ENCODE measurements at regions not wholly inside any gene's neighbourhood (a gene's known extent, or its start where the extent isn't known, plus 50 kb on each side); places are given as distances from the start of the nearest gene placed in this dataset.

- no peaks in the 10 kb centered on the region for H3K9me3 Mint-ChIP-seq (ENCODE audit: insufficient read depth)
- Histone ChIP-seq H3K4me3 (ENCODE audit: control extremely low read depth in 1 of 5, extremely low read depth in 1 of 5, insufficient read depth in 1 of 5, low read depth in 2 of 5, low read length in 4 of 5) (no peak overlapping the region), H3K27me3 (replicated peaks in 1 of 4; ENCODE audit: control extremely low read depth in 1 of 4, control insufficient read depth in 3 of 4, insufficient read depth in 4 of 4, low read length in 3 of 4) (no peaks in the 10 kb centered on the region), H3K9me3 (ENCODE audit: control extremely low read depth in 1 of 3, control insufficient read depth in 2 of 3, insufficient read depth in 1 of 3, low read length in 2 of 3) (no peaks in the 10 kb centered on the region), H3K27ac (ENCODE audit: low read length in 2 of 2) (no peak overlapping the region), H3K4me1 (ENCODE audit: control insufficient read depth in 2 of 2, insufficient read depth in 2 of 2, low read length in 2 of 2) (no peaks in the 10 kb centered on the region), H4K20me1 (ENCODE audit: control insufficient read depth, insufficient read depth, low read length, poor library complexity, severe bottlenecking) (no peaks in the 10 kb centered on the region), H2AFZ (ENCODE audit: insufficient read depth, low read depth, low read length, poor library complexity, severe bottlenecking) (no peak overlapping the region), H3K9ac (ENCODE audit: low read length) (no peak overlapping the region), H3K4me2 (replicated peaks; ENCODE audit: low read depth, low read length, poor library complexity, severe bottlenecking) (no peak overlapping the region), H3K36me3 (replicated peaks in 1 of 2; ENCODE audit: control extremely low read depth in 1 of 2, control insufficient read depth in 1 of 2, extremely low read depth in 1 of 2, insufficient read depth in 2 of 2, low read length in 1 of 2) (no peaks in the 10 kb centered on the region), H3K79me2 (ENCODE audit: control insufficient read depth, insufficient read depth, low read length) (no peaks in the 10 kb centered on the region)
- no peak for ATAC-seq (ENCODE audit: low read depth)
- ChIA-PET POLR2A (no interaction called here), CTCF (no interaction called here)
- no peak overlapping the region for H3K27ac Mint-ChIP-seq
- WGBS (ENCODE audit: insufficient coverage): 100% methylated on average over 1 of the region's 3 CpGs
- no peak for TF ChIP-seq EZH2 (IDR thresholded peaks at IDR 0.05; ENCODE audit: borderline replicate concordance, insufficient read depth, low read depth, low read length, poor library complexity, severe bottlenecking)
- TF ChIP-seq CTCF (IDR thresholded peaks at IDR 0.05): no peak
- intact Hi-C loops (cut with micrococcal nuclease): no loop called here
- no peak overlapping the region for H3K4me3 Mint-ChIP-seq
- H3K4me1 Mint-ChIP-seq: peaks cover 3% of the 10 kb centered on the region
- no peak for DNase-seq
- no peaks in the 10 kb centered on the region for H3K27me3 Mint-ChIP-seq
Measured at GRCh38 chr6:131353106-131353505, 217.8 kb downstream of the AKAP7 start.

DNA sequence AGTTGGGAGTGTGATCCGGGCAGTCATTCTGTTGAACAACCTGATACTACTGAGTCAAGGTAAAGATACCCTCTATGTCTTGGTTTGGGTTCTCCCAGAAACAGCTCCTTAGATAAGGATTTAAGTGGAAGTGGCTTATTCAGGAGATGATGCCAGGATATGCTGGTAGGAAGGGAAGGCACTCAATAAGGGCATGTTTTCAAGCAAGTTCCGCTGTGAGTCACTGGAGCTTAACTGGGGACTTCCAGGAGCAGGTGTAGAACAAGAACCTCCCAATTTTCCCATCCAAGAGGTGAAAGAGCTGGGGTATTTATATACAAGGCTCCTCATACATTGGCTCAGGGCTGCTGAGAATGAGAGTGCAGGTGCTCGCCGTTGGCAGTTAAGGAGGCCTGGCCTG lies 218.6 kb downstream of the AKAP7 start:
- 100% methylated on average over 3 of the region's 4 CpGs for WGBS (ENCODE audit: insufficient coverage)
- intact Hi-C loops (cut with micrococcal nuclease): no loop called here
- Histone ChIP-seq H3K4me3 (ENCODE audit: control extremely low read depth in 1 of 5, extremely low read depth in 1 of 5, insufficient read depth in 1 of 5, low read depth in 2 of 5, low read length in 4 of 5) (no peak overlapping the region), H3K79me2 (ENCODE audit: control insufficient read depth, insufficient read depth, low read length) (no peaks in the 10 kb centered on the region), H3K36me3 (replicated peaks in 1 of 2; ENCODE audit: control extremely low read depth in 1 of 2, control insufficient read depth in 1 of 2, extremely low read depth in 1 of 2, insufficient read depth in 2 of 2, low read length in 1 of 2) (no peaks in the 10 kb centered on the region), H3K4me2 (replicated peaks; ENCODE audit: low read depth, low read length, poor library complexity, severe bottlenecking) (no peak overlapping the region), H3K27ac (ENCODE audit: low read length in 2 of 2) (no peak overlapping the region), H2AFZ (ENCODE audit: insufficient read depth, low read depth, low read length, poor library complexity, severe bottlenecking) (no peak overlapping the region), H3K4me1 (ENCODE audit: control insufficient read depth in 2 of 2, insufficient read depth in 2 of 2, low read length in 2 of 2) (no peaks in the 10 kb centered on the region), H4K20me1 (ENCODE audit: control insufficient read depth, insufficient read depth, low read length, poor library complexity, severe bottlenecking) (no peaks in the 10 kb centered on the region), H3K9ac (ENCODE audit: low read length) (no peak overlapping the region), H3K27me3 (replicated peaks in 1 of 4; ENCODE audit: control extremely low read depth in 1 of 4, control insufficient read depth in 3 of 4, insufficient read depth in 4 of 4, low read length in 3 of 4) (no peaks in the 10 kb centered on the region), H3K9me3 (ENCODE audit: control extremely low read depth in 1 of 3, control insufficient read depth in 2 of 3, insufficient read depth in 1 of 3, low read length in 2 of 3) (no peaks in the 10 kb centered on the region)
- Mint-ChIP-seq H3K4me1 (peaks cover 3% of the 10 kb centered on the region), H3K4me3 (no peak overlapping the region), H3K27me3 (no peaks in the 10 kb centered on the region), H3K27ac (no peak overlapping the region), H3K9me3 (ENCODE audit: insufficient read depth) (no peaks in the 10 kb centered on the region)
- no peak for DNase-seq
- ChIA-PET POLR2A (no interaction called here), CTCF (no interaction called here)
- TF ChIP-seq CTCF (IDR thresholded peaks at IDR 0.05) (no peak), EZH2 (IDR thresholded peaks at IDR 0.05; ENCODE audit: borderline replicate concordance, insufficient read depth, low read depth, low read length, poor library complexity, severe bottlenecking) (no peak)
- no peak for ATAC-seq (ENCODE audit: low read depth)

Data from B cell (primary cell).